ENCODE measurements at regions not wholly inside any gene's neighbourhood (a gene's known extent, or its start where the extent isn't known, plus 50 kb on each side); places are given as distances from the start of the nearest gene placed in this dataset.
A peak's percentile ranks its signal among the peaks of the same experiment; 100 is the strongest.
"Not testable (repeated sequence)": the region's sequence is repeated elsewhere in the genome, so short reads cannot be mapped to it uniquely, and the experiment has no call there.

DNA sequence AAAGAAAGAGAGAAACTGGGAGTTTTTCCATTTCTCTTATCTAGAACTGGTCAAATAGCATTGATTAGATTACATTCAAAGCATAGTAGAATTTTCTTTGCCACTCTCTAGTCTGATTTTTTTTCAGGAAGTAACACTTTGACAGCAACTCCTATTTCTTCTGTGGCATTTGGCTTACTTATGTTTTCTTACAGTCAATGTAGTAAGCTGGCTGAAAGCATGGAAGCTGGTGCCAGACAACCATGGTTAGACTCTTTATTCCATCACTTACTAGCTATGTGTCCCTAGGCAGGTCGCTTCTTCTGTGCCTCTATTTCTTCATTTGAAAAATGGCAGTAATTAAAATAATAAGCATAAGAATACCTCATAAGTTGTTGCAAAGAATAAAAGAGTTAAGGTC lies 54.2 kb upstream of the OPRM1 start:
- Histone ChIP-seq H3K27me3 (no peaks in the 10 kb centered on the region), H3K9me3 (ENCODE audit: low read depth) (no peaks in the 10 kb centered on the region), H3K4me3 (no peak overlapping the region), H3K36me3 (no peaks in the 10 kb centered on the region), H3K4me1 (ENCODE audit: low read depth) (no peaks in the 10 kb centered on the region), H3K27ac (no peak overlapping the region)
- TF ChIP-seq, protein P1, sequence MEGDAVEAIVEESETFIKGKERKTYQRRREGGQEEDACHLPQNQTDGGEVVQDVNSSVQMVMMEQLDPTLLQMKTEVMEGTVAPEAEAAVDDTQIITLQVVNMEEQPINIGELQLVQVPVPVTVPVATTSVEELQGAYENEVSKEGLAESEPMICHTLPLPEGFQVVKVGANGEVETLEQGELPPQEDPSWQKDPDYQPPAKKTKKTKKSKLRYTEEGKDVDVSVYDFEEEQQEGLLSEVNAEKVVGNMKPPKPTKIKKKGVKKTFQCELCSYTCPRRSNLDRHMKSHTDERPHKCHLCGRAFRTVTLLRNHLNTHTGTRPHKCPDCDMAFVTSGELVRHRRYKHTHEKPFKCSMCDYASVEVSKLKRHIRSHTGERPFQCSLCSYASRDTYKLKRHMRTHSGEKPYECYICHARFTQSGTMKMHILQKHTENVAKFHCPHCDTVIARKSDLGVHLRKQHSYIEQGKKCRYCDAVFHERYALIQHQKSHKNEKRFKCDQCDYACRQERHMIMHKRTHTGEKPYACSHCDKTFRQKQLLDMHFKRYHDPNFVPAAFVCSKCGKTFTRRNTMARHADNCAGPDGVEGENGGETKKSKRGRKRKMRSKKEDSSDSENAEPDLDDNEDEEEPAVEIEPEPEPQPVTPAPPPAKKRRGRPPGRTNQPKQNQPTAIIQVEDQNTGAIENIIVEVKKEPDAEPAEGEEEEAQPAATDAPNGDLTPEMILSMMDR (IDR thresholded peaks at IDR 0.05; ENCODE audit: low read depth, low read length) = no peak
- DNase-seq (ENCODE audit: low read depth in 1 of 2, low spot score in 1 of 2) = no peak

DNA sequence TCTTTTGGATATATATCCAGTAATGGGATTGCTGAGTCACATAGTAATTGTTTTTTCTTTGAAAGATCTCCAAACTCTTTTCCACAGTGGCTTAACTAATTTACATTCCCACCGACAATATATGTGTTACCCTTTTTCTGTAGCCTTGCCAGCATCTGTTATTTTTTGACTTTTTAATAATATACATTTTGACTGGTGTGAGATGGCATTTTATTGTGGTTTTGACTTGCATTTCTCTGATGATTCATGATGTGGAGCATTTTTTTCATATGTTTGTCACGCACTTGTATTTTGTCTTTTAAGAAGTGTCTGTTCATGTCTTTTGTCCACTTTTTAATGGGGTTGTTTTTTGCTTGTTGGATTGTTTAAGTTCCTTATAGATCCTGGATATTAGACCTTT lies 58.9 kb upstream of the OPRM1 start:
- Histone ChIP-seq H3K4me3 (no peak overlapping the region), H3K9me3 (ENCODE audit: low read depth) (no peaks in the 10 kb centered on the region), H3K27me3 (no peaks in the 10 kb centered on the region), H3K27ac (no peak overlapping the region), H3K36me3 (no peaks in the 10 kb centered on the region), H3K4me1 (ENCODE audit: low read depth) (no peaks in the 10 kb centered on the region)
- TF ChIP-seq, protein P1 (IDR thresholded peaks at IDR 0.05; ENCODE audit: low read depth, low read length) = no peak
- no peak for DNase-seq (ENCODE audit: low read depth in 1 of 2, low spot score in 1 of 2)

DNA sequence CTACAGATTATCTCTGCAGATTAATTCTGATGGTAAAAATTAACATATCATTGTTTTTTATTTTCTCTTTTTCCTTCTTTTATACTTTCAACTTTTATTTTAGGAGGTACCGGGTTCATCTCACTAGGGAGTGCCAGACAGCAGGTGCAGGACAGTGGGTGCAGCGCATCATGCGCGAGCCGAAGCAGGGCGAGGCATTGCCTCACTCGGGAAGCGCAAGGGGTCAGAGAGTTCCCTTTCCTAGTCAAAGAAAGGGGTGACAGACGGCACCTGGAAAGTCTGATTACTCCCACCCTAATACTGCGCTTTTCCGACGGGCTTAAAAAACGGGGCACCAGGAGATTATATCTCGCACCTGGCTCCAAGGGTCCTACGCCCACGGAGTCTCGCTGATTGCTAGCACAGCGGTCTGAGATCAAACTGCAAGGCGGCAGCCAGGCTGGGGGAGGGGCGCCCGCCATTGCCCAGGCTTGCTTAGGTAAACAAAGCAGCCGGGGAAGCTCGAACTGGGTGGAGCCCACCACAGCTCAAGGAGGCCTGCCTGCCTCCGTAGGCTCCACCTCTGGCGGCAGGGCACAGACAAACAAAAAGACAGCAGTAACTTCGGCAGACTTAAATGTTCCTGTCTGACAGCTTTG lies 60.0 kb upstream of the OPRM1 start:
- H3K27ac ChIP-seq; H3K27me3 ChIP-seq; H3K36me3 ChIP-seq; DNase-seq (ENCODE audit: low read depth in 1 of 2, low spot score in 1 of 2); H3K4me1 ChIP-seq (ENCODE audit: low read depth); H3K9me3 ChIP-seq (ENCODE audit: low read depth); H3K4me3 ChIP-seq: not testable (repeated sequence)

DNA sequence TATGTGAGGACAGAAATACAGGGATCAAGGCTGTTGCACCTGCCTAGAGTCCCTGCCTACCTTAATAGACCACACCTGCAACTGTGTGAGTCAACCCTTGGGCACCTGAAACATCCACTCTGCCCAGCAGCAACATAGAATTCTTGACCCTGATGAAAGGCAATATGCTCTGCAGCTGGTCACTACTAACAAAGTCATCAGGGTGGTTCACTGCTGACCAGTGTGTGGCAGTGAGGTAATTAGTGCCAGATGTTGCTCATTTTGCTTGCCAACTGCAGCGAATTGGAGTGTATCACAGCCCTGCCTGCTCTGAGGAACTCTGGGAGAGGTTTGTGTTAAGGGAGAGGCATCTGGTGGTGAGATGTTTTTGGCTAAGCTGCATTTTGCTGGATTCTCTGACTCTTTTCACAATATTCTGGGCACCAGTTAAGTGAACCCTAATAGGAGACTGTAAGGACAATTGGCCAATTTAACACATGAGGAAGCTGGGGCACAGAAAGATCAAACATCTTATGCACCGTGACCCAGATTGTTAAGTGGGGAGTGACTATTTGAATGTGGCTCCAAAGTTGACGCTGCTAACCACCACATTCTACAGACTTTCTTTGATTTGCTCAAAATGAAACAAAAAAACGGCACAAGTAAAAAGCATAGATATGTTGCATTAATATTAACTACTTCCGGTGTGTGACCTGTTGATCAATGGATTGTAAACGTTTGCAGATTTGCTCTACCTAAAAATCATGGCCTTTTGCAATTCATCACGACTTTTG lies 61.9 kb upstream of the OPRM1 start:
- Histone ChIP-seq H3K27me3 (no peaks in the 10 kb centered on the region), H3K36me3 (no peaks in the 10 kb centered on the region), H3K4me3 (no peak overlapping the region)

DNA sequence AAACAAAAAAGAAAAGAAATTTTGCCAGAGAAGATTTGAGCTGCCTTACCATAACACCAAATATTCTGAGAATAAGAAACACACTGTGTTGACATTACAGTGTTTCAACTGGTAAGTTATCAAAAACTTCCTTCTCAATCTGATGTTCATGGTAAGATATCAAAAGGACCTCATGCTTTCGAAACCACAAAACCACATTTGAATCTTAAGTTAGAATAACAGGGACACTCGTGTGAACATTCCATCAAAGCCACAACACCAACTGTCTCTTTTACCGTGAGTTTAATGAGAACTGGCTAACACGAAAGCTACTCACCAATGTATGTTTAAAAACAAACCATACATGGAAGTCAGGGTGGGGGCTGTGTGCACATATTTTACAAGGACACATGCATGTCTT lies 73.0 kb upstream of the OPRM1 start:
- Histone ChIP-seq H3K4me1 (ENCODE audit: low read depth) (no peaks in the 10 kb centered on the region), H3K4me3 (no peak overlapping the region), H3K9me3 (ENCODE audit: low read depth) (no peaks in the 10 kb centered on the region), H3K27me3 (no peaks in the 10 kb centered on the region), H3K27ac (no peak overlapping the region), H3K36me3 (no peaks in the 10 kb centered on the region)
- TF ChIP-seq, protein P1 (IDR thresholded peaks at IDR 0.05; ENCODE audit: low read depth, low read length) = no peak
- peak in 1 of 2 donors; percentile 56 for DNase-seq (ENCODE audit: low read depth in 1 of 2, low spot score in 1 of 2)

More for the DNA sequence above, 61.9 kb upstream of the OPRM1 start:
- Histone ChIP-seq H3K4me1 (ENCODE audit: low read depth) (no peaks in the 10 kb centered on the region), H3K27ac (no peak overlapping the region), H3K9me3 (ENCODE audit: low read depth) (no peaks in the 10 kb centered on the region)
- peak in 1 of 2 donors; percentile 36 for DNase-seq (ENCODE audit: low read depth in 1 of 2, low spot score in 1 of 2)
- TF ChIP-seq, protein P1 (IDR thresholded peaks at IDR 0.05; ENCODE audit: low read depth, low read length) = no peak

DNA sequence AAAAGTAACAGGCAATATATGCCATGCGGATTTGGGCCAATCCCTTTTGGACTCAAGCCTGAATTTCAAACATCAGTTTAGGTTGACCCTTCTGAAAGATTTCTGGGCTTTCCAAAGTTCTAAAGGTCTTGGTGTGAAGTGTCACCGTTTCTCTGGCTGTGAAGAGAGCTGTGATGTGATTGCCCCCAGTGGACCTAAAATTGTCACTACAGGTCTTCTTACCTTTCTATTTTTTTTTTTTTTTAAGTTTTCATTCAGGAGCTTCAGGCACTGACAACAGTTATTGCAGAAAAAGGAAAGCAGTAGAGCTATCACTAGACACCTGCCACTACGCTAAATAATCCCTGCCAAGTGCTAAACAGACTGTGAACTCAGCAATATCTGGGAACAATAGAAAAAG lies 75.7 kb upstream of the OPRM1 start:
- H3K4me1 ChIP-seq (ENCODE audit: low read depth) = no peaks in the 10 kb centered on the region
- H3K27ac ChIP-seq = no peak overlapping the region
- no peaks in the 10 kb centered on the region for H3K36me3 ChIP-seq
- H3K9me3 ChIP-seq (ENCODE audit: low read depth) = no peaks in the 10 kb centered on the region
- TF ChIP-seq, protein P1 (IDR thresholded peaks at IDR 0.05; ENCODE audit: low read depth, low read length) = no peak
- H3K4me3 ChIP-seq = no peak overlapping the region
- H3K27me3 ChIP-seq = no peaks in the 10 kb centered on the region
- DNase-seq (ENCODE audit: low read depth in 1 of 2, low spot score in 1 of 2) = no peak
